ES-I3 (cell line): ENCODE measurements at regions not wholly inside any gene's neighbourhood (a gene's known extent, or its start where the extent isn't known, plus 50 kb on each side); places are given as distances from the start of the nearest gene placed in this dataset.

ENCODE experiments used
- H3K36me3 ChIP-seq: 2 replicates; pipeline ENCODE4 v1.6.1; 2013; ENCODE audit warnings: mild to moderate bottlenecking, low read length, control low read depth, moderate library complexity; ENCODE audit not compliant: insufficient read depth
- H3K4me1 ChIP-seq: 2 replicates; pipeline ENCODE4 v1.6.1; 2013; ENCODE audit warnings: mild to moderate bottlenecking, control low read depth, low read length; ENCODE audit not compliant: insufficient read depth
- H3K9ac ChIP-seq: 2 replicates; pipeline ENCODE4 v1.6.1; 2013; ENCODE audit warnings: low read depth, mild to moderate bottlenecking, low read length, moderate library complexity
- H3K9me3 ChIP-seq: 2 replicates; pipeline ENCODE4 v1.6.1; 2013; ENCODE audit warnings: mild to moderate bottlenecking, low read length, moderate library complexity; ENCODE audit not compliant: control insufficient read depth, insufficient read depth

DNA sequence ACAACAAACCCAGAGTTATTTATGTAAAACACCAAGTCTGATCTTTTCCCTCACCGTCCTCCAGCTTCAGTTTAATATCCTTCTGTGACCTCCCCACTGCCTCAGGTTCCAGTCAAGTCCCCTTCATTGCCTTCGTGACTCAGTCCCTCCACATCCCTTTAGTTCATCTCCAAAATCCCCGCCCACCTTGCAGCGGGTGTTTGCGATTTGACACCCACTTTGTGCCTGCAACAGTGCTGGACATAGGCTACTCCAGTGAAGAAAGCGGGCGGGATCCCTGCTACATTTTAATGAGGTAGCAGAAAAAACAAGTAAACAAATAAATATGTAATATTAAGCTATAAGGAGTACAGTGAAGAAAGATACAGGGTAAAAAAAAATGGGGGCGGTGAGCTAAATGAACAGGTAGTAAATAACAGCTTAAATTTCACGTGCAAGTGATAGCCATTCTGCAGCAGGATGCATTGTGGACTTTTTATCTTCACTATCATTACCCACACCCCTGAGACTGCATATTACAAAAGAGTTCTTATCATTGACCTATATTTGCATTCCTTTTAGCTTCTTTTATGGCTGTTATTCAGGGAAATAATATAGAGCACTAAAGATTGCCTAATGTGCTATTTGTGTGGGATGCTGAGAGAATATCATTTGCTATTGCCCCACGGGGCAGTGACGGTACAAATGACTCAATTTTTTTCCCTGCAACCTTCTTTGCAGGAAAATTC, 222.8 kb upstream of the NUDT4 start:
- Histone ChIP-seq H3K36me3 (no peaks in the 10 kb centered on the region), H3K4me1 (no peaks in the 10 kb centered on the region), H3K9me3 (peaks cover 3% of the 10 kb centered on the region; the same call in 1 of the 2 replicates), H3K9ac (no peak overlapping the region)

DNA sequence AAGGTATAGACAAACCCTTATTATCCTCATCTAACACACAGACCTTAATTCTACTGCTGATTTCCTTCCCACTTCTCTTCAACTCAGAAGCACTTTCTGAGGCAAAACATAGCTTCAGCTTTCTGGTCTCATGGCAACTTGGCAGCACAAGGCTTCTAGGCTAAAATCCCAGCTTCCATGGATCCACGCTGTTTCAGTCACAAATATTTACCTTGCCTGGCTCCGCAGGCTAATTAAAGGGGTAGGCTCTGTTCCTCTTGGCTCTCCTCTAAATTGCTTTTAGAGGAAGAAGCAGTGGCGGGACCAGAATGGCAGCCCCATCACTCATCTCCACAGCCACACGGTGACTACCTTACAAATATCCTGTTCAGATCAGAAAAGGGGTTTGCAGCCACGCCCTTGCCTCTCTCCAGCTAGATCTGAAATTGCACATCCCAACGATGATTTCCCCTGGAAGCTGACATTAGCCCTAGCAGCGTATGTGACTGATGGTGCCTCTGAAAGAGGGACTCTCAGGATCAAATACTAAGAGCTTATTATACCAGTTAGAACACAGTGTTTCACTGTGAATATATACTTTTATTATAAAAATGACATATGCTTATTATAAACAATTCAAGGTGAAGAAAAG, 221.5 kb upstream of the NUDT4 start:
- Histone ChIP-seq H3K9me3 (peaks cover 3% of the 10 kb centered on the region; the same call in 1 of the 2 replicates), H3K9ac (no peak overlapping the region), H3K4me1 (no peaks in the 10 kb centered on the region), H3K36me3 (no peaks in the 10 kb centered on the region)

DNA sequence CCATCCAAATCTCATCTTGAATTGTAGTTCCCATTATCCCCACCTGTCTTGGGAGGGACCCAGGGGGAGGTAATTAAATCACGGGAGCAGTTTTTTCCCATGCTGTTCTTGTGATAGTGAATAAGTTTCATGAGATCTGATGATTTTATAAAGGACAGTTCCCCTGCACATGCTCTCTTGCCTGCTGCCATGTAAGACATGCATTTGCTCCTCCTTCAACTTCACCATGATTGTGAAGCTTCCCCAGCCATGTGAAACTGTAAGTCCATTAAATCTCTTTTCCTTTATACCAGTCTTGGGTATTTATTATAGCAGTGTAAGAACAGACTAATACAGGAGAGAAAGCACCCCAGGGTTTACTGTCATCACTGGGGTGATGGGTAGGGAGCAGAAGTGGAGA, 220.4 kb upstream of the NUDT4 start:
- Histone ChIP-seq H3K9ac (no peak overlapping the region), H3K9me3 (peaks cover 3% of the 10 kb centered on the region; the same call in 1 of the 2 replicates), H3K4me1 (no peaks in the 10 kb centered on the region), H3K36me3 (no peaks in the 10 kb centered on the region)

DNA sequence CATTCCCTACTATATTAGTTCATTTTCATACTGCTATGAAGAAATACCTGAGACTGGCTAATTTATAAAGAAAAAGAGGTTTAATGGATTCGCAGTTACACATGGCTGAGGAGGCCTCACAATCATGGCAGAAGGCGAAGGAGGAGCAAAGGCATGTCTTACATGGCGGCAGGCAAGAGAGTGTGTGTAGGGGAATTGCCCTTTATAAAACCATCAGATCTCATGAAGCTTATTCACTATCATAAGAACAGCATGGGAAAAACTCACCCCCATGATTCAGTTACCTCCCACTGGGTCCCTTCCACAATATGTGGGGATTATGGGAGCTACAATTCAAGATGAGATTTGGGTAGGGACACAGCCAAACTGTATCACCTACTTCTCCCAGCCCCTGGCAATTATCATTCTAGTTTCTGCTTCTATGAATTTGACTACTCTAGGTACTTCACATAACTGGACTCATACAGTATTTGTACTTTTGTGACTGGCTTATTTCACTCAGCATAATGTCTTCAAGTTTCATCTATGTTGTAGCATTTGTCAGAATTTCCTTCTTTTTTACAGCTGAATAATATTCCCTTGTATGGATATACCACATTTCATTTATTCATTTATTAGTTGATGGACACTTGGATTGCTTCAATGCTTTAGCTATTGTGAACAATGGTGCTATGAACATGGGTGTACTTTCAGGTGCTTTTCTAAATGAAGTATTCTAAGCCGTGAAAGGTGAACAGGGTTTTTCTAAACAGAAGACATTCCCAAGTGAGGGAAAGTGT, 219.5 kb upstream of the NUDT4 start:
- Histone ChIP-seq H3K36me3 (no peaks in the 10 kb centered on the region), H3K9me3 (peaks cover 3% of the 10 kb centered on the region; the same call in 1 of the 2 replicates), H3K4me1 (no peaks in the 10 kb centered on the region), H3K9ac (no peak overlapping the region)

DNA sequence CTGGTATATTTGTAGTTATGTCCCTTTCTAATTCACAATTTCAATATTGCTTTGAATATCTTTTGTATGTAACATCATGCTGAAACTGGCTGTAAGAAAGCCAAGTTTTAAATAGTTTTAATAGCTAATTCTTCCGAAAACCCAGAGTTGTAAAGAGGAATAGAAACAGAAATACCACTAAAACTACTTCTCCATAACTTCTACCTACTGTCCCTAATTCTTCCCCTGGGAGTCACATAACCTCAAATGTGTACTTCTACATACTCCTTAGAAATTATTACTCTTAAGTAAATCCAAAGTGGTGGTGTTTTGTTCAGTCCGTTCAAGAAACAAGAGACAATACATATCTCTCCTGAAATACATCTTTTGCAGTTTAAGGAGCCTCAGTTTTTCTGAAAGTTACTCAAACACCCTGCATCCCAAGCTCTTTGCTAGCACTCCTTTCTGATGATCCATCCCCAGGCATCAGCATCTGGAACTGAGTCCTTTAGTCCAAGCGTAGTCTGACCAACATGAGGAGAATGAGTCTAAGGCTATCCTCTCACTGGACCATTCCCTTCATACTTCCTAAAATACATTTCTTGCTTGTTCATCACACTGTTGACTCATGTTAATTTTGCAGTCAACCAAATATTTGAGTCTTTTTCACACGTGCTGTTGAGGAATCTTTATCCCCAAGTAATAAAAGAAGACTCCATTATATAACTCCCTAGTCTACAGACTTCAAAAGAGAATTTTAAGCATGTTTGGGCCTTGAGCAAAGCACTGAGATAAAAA, 214.3 kb upstream of the NUDT4 start:
- H3K36me3 ChIP-seq: no peaks in the 10 kb centered on the region
- no peak overlapping the region for H3K9ac ChIP-seq
- H3K9me3 ChIP-seq: peaks cover 3% of the 10 kb centered on the region; the same call in 1 of the 2 replicates
- H3K4me1 ChIP-seq: no peaks in the 10 kb centered on the region

DNA sequence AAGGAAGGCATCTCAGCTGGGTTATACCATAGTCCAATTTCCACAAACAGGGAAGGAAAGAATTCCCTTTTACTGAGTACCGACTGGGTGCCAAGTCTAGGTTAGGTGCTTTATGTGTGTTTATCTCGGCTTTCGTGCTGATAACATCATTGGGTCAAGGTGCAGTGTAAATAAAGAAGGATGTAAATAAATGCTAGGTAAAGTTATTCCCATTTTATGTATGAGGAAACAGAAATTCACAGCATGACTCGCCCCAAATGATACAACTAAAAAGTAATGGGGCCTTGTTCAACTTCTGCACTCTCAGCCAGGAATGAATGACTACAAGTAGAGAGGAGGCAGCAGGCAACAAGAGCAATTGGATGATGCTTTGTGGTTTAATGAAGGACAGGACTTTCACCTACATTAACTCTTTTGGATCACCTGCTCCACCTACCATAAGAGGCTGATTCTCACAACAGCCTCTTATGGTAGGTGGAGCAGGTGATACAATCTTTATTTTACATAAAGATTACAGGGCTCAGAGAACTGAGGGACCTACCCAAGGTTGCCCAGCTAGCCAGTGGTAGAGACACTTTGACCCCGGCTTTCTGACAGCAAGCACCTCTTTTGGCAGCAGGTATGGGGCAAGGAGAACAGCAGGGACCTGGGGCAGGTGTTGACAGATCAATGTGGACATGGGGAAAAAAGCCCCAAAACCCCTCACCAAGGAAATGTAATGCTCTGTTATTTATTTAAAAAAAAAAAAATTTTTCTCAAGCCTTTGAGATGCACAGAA, 213.4 kb upstream of the NUDT4 start:
- no peaks in the 10 kb centered on the region for H3K4me1 ChIP-seq
- H3K9ac ChIP-seq: no peak overlapping the region
- no peaks in the 10 kb centered on the region; the same call in 1 of the 2 replicates for H3K9me3 ChIP-seq
- H3K36me3 ChIP-seq: no peaks in the 10 kb centered on the region

DNA sequence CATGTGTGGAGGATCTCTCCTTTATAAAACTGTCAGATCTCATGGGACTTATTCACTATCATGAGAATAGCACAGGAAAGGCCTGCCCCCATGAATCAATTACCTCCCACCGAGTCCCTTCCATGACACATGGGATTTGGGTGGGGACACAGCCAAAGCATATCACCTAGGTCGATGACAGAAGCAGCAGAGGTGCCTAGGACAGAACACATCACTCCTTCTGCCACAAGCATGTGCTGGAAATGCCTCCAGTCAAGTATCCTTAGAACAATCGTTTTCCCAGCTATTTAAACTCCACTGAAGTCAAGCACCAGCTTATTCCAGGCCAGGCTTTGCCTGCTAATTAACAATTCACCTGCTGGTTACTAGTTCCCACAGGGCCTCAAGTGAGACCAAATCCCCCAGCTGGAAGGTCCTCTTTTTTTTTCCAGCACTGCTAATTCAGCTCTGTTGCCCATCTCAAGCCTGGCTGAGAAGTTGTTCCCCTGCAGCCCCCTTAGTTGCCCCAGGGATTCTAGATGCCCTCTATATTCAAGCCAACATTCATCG, 212.3 kb upstream of the NUDT4 start:
- Histone ChIP-seq H3K36me3 (no peaks in the 10 kb centered on the region), H3K4me1 (no peaks in the 10 kb centered on the region), H3K9ac (no peak overlapping the region), H3K9me3 (no peaks in the 10 kb centered on the region)

DNA sequence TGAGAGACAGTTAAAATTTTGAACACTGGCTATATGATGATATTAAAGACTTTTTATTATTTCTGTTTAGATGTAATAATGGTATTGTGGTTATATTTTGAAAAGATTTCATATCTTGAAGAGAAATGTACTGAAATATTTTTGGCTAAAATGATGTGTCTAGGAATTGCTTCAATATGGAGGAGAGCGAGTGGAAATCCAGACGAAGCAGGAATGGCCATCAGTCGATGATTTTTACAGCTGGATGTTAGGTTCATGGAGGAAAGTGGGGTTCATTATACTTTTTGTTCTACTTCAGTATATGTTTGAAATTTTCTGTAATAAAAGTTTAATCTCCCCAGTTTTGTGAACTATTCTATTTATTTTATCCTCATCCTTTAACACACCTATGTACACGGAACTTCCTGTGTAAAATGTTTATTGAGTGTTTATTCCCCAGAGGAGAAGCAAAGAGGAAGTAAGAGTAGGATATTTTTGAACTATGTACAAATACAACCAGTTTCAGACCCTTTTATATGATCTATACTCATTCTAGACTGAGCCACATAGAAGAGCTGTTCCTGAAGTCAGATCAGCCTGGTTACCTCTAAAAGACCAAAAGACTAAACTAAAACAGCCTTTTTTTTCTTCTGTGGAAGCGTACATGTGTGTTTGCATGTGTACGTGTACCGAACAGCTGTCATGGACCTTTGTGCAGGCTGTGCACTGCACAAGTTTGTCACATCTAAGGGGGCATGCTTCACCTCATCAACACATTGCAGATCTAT, 211.0 kb upstream of the NUDT4 start:
- H3K9ac ChIP-seq: no peak overlapping the region
- no peaks in the 10 kb centered on the region for H3K9me3 ChIP-seq
- H3K36me3 ChIP-seq: no peaks in the 10 kb centered on the region
- H3K4me1 ChIP-seq: no peaks in the 10 kb centered on the region

DNA sequence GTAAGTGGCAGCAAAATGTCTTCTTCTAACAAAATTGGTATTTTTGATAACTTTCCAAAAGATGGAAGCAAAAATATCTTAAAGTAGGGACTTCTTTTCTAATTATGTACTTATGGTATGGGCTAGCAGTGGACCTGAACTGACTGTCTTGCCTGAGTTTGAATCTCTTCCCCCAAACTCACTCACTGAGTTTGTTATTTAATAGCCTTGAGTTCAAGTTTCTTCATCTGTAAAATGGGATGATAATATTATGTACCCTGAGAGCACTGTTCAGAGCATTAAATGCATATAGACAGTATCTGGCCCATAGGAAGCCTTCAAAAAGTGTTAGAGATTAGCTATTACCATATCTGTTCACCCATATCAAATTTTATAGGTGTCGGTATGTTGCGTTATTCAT, 210.4 kb upstream of the NUDT4 start:
- Histone ChIP-seq H3K36me3 (no peaks in the 10 kb centered on the region), H3K9ac (no peak overlapping the region), H3K4me1 (no peaks in the 10 kb centered on the region), H3K9me3 (no peaks in the 10 kb centered on the region)

DNA sequence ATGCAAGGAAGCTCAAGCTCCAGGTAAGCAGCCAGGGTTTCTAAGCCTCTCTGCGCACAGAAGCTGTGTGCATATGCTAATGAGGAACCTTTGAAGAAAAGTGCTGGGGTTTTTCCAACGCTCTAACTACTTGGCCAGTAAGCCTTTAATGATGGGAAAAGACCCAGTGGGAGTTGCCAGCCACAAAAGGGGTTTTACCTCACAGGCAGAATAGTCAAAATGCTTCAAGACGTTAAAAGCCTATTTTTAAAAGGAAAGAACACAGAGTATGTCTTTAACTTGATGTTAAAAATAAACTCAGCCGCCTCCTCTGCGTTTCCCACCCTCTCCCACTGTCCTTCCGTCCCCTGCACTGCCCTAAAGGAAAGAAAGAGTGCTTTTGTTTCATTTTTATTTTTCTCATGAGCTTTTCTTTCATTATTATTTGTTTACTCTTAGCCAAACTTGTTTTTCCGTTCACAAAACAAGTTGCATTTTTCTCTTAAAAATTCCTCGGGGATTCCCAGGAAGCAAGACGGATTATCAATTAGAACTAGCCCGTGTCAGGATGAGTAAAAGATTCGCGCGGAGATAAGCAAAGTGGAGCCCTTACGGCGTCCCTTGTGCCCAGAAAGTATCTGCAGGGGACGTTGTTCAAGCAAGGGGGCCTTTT, 209.8 kb upstream of the NUDT4 start:
- Histone ChIP-seq H3K9ac (peak overlapping the region; percentile 31; the same call in 1 of the 2 replicates), H3K9me3 (no peaks in the 10 kb centered on the region), H3K4me1 (no peaks in the 10 kb centered on the region), H3K36me3 (no peaks in the 10 kb centered on the region)

DNA sequence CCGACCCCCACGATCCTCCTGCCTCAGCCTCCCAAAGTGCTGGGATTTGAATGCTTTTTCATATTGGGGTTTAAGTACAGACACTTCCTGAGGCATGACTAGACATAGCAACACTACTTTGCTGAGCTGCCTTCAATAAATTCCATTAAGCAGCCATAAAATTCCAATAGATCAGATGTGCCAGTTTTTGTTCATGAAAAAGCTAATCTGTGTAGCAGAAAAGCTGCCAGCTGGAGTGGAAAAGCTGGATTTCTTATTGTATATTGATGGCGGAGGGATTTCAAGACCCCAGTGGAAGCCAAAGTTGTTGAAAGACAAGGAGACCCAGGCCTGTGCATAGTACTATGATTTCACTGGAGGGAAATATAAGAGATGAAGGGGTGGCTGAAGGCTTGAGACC, 209.0 kb upstream of the NUDT4 start:
- Histone ChIP-seq H3K4me1 (no peaks in the 10 kb centered on the region), H3K9ac (no peak overlapping the region), H3K9me3 (no peaks in the 10 kb centered on the region), H3K36me3 (no peaks in the 10 kb centered on the region)

DNA sequence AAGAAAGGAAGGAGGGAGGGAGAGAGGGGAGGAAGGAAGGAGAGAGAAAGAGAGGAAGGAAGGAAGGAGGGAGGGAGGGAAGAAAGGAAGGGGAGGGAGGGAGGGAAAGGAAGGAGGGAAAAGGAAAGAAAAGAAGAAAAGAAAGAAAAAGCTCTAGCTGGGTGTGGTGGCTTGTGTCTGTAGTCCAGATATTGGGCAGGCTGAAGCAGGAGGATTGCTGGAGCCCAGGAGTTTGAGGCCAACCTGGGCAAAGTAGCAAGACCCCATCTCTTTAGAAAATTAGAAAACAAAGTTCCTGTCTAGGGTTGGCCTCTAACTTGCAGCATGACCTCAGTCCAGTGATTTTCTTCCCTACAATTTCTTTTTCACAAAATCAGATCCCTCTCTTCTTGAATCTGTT, 208.2 kb upstream of the NUDT4 start:
- Histone ChIP-seq H3K36me3 (no peaks in the 10 kb centered on the region), H3K4me1 (no peaks in the 10 kb centered on the region), H3K9ac (no peak overlapping the region), H3K9me3 (no peaks in the 10 kb centered on the region)
